ENCODE measurements at regions not wholly inside any gene's neighbourhood (a gene's known extent, or its start where the extent isn't known, plus 50 kb on each side); places are given as distances from the start of the nearest gene placed in this dataset.

DNA sequence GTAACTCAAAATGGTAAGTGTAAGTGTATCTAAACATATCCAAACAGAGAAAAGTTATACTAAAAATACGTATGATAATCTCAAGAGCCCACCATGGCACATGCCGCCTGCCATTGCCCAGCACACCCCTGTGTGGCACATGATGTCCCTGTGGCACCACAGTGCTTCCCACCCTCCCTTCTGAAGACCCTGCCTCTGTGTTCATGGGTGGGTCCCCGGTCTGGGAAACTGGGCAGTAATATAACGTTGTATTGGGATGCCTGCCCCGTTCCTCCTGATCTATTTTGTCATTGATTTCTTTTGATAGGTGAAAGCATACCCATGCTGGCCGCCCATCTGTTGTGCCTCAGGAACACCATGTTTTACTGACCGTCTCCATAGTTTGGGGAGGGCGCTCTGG, 296.8 kb upstream of the SHH start:
- TF ChIP-seq, protein P1, sequence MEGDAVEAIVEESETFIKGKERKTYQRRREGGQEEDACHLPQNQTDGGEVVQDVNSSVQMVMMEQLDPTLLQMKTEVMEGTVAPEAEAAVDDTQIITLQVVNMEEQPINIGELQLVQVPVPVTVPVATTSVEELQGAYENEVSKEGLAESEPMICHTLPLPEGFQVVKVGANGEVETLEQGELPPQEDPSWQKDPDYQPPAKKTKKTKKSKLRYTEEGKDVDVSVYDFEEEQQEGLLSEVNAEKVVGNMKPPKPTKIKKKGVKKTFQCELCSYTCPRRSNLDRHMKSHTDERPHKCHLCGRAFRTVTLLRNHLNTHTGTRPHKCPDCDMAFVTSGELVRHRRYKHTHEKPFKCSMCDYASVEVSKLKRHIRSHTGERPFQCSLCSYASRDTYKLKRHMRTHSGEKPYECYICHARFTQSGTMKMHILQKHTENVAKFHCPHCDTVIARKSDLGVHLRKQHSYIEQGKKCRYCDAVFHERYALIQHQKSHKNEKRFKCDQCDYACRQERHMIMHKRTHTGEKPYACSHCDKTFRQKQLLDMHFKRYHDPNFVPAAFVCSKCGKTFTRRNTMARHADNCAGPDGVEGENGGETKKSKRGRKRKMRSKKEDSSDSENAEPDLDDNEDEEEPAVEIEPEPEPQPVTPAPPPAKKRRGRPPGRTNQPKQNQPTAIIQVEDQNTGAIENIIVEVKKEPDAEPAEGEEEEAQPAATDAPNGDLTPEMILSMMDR (IDR thresholded peaks at IDR 0.05; ENCODE audit: poor library complexity) = no peak
- TF ChIP-seq EZH2phosphoT487 (IDR thresholded peaks at IDR 0.05; ENCODE audit: low read depth, severe bottlenecking, unreplicated experiment) = no peak

Data from hepatocyte (in vitro differentiated cells).